Brain microvascular endothelial cell (primary cell): ENCODE measurements at regions not wholly inside any gene's neighbourhood (a gene's known extent, or its start where the extent isn't known, plus 50 kb on each side); places are given as distances from the start of the nearest gene placed in this dataset.
A peak's percentile ranks its signal among the peaks of the same experiment; 100 is the strongest.

Source experiments
- DNase-seq: peaks from one replicate; pipeline ENCODE4 v3.0.0-alpha.2; 2020
- H3K27ac ChIP-seq: fragments of 250-450 bp; sonication (Bioruptor Pico); 2 replicates; pipeline ENCODE4 v1.5.1; 2020; ENCODE audit warnings: mild to moderate bottlenecking, moderate library complexity
- H3K27me3 ChIP-seq: fragments of 250-450 bp; sonication (Bioruptor Pico); replicated peaks from 2 replicates; pipeline ENCODE4 v1.5.1; 2020; ENCODE audit warnings: mild to moderate bottlenecking
- H3K36me3 ChIP-seq: fragments of 250-450 bp; sonication (Bioruptor Pico); replicated peaks from 2 replicates; pipeline ENCODE4 v1.5.1; 2020; ENCODE audit warnings: mild to moderate bottlenecking
- H3K4me3 ChIP-seq: 2 replicates; pipeline ENCODE4 v1.5.1; 2011; ENCODE audit warnings: low read depth, mild to moderate bottlenecking, control low read depth, low read length, moderate library complexity
- in situ Hi-C: cut with HindIII; loops from 2 replicates; pipeline ENCODE4 v1.10.0; 2017; ENCODE audit warnings: low sequenced_read_pairs, low pct_ligation_motif_present
- TF ChIP-seq, protein P1 (sequence below): IDR thresholded peaks from 2 replicates; pipeline ENCODE4 v1.5.1; 2011; ENCODE audit warnings: low read depth, mild to moderate bottlenecking, moderate library complexity, low read length, control low read depth, inconsistent platforms; ENCODE audit errors: missing control alignments

DNA sequence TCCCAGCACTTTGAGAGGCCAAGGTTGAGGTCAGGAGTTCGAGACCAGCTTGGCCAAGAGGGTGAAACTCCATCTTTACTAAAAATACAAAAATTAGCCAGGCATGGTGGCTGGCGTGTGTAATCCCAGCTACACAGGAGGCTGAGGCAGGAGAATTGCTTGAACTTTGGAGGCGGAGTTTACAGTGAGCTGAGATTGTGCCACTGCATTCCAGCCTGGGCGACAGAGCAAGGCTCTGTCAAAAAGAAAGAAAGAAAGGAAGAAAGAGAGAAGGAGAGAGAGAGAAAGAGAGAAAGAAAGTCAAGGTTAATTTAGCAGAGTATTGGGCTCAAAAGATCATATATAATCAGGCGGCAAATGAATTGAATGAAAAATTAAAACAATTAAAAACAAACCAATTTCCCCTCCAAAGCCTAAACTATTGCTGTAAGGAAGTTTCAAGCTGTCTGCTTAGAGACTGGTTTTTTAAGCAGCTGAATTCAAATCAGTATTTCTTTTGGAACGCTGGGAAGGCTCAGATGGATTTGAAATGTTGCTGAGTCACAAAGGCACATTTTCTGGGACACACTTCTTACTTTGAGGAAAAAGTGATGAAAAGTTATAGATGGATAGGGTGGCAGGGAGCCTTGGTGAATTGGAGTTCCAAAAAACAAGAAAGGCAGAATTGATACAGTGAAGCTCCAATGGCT is 81.3 kb upstream of the BHLHE40 start:
- no peak overlapping the region for H3K4me3 ChIP-seq
- H3K27me3 ChIP-seq: no peaks in the 10 kb centered on the region
- TF ChIP-seq, protein P1, sequence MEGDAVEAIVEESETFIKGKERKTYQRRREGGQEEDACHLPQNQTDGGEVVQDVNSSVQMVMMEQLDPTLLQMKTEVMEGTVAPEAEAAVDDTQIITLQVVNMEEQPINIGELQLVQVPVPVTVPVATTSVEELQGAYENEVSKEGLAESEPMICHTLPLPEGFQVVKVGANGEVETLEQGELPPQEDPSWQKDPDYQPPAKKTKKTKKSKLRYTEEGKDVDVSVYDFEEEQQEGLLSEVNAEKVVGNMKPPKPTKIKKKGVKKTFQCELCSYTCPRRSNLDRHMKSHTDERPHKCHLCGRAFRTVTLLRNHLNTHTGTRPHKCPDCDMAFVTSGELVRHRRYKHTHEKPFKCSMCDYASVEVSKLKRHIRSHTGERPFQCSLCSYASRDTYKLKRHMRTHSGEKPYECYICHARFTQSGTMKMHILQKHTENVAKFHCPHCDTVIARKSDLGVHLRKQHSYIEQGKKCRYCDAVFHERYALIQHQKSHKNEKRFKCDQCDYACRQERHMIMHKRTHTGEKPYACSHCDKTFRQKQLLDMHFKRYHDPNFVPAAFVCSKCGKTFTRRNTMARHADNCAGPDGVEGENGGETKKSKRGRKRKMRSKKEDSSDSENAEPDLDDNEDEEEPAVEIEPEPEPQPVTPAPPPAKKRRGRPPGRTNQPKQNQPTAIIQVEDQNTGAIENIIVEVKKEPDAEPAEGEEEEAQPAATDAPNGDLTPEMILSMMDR: no peak
- DNase-seq: no peak
- in situ Hi-C loops: no loop called here
- no peaks in the 10 kb centered on the region for H3K36me3 ChIP-seq
- peak overlapping the region; percentile 40 for H3K27ac ChIP-seq

GRCh38 chr3:4898454-4899313 is 80.6 kb upstream of the BHLHE40 start:
- peak; percentile 70 for DNase-seq
- in situ Hi-C loops: no loop called here
- no peaks in the 10 kb centered on the region for H3K27me3 ChIP-seq
- H3K36me3 ChIP-seq: no peaks in the 10 kb centered on the region
- peak overlapping the region; percentile 40 for H3K27ac ChIP-seq
- no peak overlapping the region for H3K4me3 ChIP-seq
- TF ChIP-seq, protein P1: no peak

DNA sequence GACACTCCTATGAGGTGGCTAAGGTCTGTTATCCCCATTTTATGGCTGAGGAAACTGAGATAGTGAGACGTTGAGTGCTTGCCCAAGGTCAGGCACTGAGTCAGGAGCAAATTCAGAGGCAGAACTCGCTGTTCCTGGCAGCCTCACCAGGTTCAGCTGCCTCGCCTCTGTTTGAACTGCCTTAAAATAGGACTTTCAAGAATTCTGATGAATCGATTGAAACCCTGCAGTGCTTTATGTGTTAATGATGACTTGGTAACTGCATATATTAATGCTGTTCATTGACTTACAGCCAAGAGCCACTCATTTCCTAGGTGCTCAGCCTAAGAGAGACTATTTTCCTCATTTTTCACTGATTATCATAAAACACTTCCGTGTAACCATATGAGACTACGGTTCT is 79.5 kb upstream of the BHLHE40 start:
- H3K27ac ChIP-seq: no peak overlapping the region
- H3K4me3 ChIP-seq: no peak overlapping the region
- in situ Hi-C loops: no loop called here
- no peak for DNase-seq
- no peaks in the 10 kb centered on the region for H3K36me3 ChIP-seq
- TF ChIP-seq, protein P1: no peak
- H3K27me3 ChIP-seq: no peaks in the 10 kb centered on the region

GRCh38 chr3:4900298-4900697 is 78.9 kb upstream of the BHLHE40 start:
- no peak for DNase-seq
- in situ Hi-C loops: no loop called here
- TF ChIP-seq, protein P1: no peak

GRCh38 chr3:4904811-4905695 is 74.2 kb upstream of the BHLHE40 start:
- H3K27ac ChIP-seq: peak overlapping the region; percentile 1
- no peaks in the 10 kb centered on the region for H3K27me3 ChIP-seq
- no peak overlapping the region for H3K4me3 ChIP-seq
- in situ Hi-C loops: no loop called here
- DNase-seq: peak; percentile 30
- TF ChIP-seq, protein P1: no peak
- H3K36me3 ChIP-seq: no peaks in the 10 kb centered on the region

More at GRCh38 chr3:4900298-4900697, 78.9 kb upstream of the BHLHE40 start:
- Histone ChIP-seq H3K27me3 (no peaks in the 10 kb centered on the region), H3K36me3 (no peaks in the 10 kb centered on the region), H3K27ac (no peak overlapping the region), H3K4me3 (no peak overlapping the region)
